Activated B cell treated with CpG ODN at 0.5 μM for 24 hours (primary cell): ENCODE measurements at regions not wholly inside any gene's neighbourhood (a gene's known extent, or its start where the extent isn't known, plus 50 kb on each side); places are given as distances from the start of the nearest gene placed in this dataset.

Experiments used
- ATAC-seq: fragments of 200-7000 bp; cut with Tn5 transposase; one replicate; pipeline ENCODE4 v1.10.0; 2021; ENCODE audit warnings: low read depth, mild to moderate bottlenecking, moderate library complexity
- CTCF ChIA-PET: fragments of 350-600 bp; sonication (Branson Sonifier 250); formaldehyde crosslinking; loops from one replicate; lab custom pipeline; 2021; ENCODE audit warnings: antibody characterized with exemption; lab: Charles Lee
- POLR2A ChIA-PET: fragments of 350-600 bp; sonication (Branson Sonifier 250); formaldehyde crosslinking; loops from one replicate; lab custom pipeline; 2021; ENCODE audit warnings: antibody characterized with exemption; lab: Charles Lee
- DNase-seq: peaks from one replicate; pipeline ENCODE4 v3.0.0; 2022
- H3K27ac Mint-ChIP-seq: one replicate; pipeline ENCODE4 v1.8.0; 2020; ENCODE audit warnings: mixed read lengths
- H3K27me3 Mint-ChIP-seq: one replicate; pipeline ENCODE4 v1.8.0; 2021; ENCODE audit warnings: mixed read lengths
- H3K36me3 Mint-ChIP-seq: one replicate; pipeline ENCODE4 v1.8.0; 2021; ENCODE audit warnings: low read depth, mixed read lengths
- H3K4me1 Mint-ChIP-seq: one replicate; pipeline ENCODE4 v1.8.0; 2021; ENCODE audit warnings: mixed read lengths
- H3K4me3 Mint-ChIP-seq: one replicate; pipeline ENCODE4 v1.8.0; 2020; ENCODE audit warnings: mild to moderate bottlenecking, mixed read lengths
- H3K9me3 Mint-ChIP-seq: one replicate; pipeline ENCODE4 v1.8.0; 2020; ENCODE audit warnings: mixed read lengths
- intact Hi-C: fragments of 100-400 bp; cut with micrococcal nuclease; formaldehyde crosslinking; loops from one replicate; pipeline ENCODE4 v1.15.1; 2024
- TF ChIP-seq, protein P1 (sequence below): fragments of 200-600 bp; IDR thresholded peaks from one replicate; pipeline ENCODE4 v1.8.0; 2022; ENCODE audit warnings: antibody characterized with exemption, mild to moderate bottlenecking

DNA sequence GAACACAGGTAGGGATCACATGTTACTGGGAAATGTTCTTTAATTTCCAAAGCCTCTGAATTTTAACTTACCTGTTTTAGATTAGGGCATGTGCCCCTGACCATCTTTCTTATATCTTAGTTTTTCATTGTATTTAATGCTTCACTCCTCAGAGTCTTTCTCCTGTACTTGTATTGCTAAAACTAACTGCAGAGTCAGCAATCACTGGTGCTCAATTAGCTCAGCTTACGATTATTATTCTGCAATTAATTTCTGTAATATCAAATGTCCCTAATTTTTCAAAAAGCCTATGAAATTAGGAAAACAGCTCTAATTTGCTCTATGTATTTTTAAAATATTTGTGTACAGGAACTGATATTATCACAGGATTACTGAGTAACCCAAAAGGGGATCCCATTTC, 693.2 kb upstream of the SLC8A1 start:
- DNase-seq (no peak), ATAC-seq (no peak)
- TF ChIP-seq, protein P1, sequence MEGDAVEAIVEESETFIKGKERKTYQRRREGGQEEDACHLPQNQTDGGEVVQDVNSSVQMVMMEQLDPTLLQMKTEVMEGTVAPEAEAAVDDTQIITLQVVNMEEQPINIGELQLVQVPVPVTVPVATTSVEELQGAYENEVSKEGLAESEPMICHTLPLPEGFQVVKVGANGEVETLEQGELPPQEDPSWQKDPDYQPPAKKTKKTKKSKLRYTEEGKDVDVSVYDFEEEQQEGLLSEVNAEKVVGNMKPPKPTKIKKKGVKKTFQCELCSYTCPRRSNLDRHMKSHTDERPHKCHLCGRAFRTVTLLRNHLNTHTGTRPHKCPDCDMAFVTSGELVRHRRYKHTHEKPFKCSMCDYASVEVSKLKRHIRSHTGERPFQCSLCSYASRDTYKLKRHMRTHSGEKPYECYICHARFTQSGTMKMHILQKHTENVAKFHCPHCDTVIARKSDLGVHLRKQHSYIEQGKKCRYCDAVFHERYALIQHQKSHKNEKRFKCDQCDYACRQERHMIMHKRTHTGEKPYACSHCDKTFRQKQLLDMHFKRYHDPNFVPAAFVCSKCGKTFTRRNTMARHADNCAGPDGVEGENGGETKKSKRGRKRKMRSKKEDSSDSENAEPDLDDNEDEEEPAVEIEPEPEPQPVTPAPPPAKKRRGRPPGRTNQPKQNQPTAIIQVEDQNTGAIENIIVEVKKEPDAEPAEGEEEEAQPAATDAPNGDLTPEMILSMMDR = no peak
- H3K36me3 Mint-ChIP-seq = no peaks in the 10 kb centered on the region
- no peaks in the 10 kb centered on the region for H3K9me3 Mint-ChIP-seq
- ChIA-PET POLR2A (no interaction called here), CTCF (no interaction called here)
- no peak overlapping the region for H3K27ac Mint-ChIP-seq
- H3K27me3 Mint-ChIP-seq = no peaks in the 10 kb centered on the region
- no peak overlapping the region for H3K4me3 Mint-ChIP-seq
- intact Hi-C loops = no loop called here
- H3K4me1 Mint-ChIP-seq = no peaks in the 10 kb centered on the region

DNA sequence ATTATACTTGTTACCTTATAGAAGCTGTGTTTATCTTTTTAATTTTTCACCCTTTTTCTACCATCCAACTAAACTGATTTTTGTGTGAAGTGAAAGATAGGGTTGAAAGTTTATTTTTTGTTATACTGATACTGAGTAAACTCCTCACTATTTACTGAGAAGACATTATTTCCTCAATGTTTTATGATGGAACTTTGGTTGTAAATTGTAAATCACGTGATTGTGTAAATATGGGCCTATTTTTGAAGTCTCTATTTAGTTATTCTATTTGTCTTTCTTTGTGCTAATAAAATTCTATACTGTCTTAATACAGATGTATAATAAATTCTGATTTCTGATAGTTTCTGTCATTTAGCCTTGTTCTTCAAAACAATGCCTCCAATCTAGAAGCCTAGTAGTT, 697.2 kb upstream of the SLC8A1 start:
- H3K36me3 Mint-ChIP-seq = no peaks in the 10 kb centered on the region
- ChIA-PET POLR2A (no interaction called here), CTCF (no interaction called here)
- TF ChIP-seq, protein P1 = no peak
- no peaks in the 10 kb centered on the region for H3K27me3 Mint-ChIP-seq
- intact Hi-C loops = no loop called here
- no peak overlapping the region for H3K27ac Mint-ChIP-seq
- no peaks in the 10 kb centered on the region for H3K4me1 Mint-ChIP-seq
- no peak for ATAC-seq
- no peak for DNase-seq
- no peak overlapping the region for H3K4me3 Mint-ChIP-seq
- H3K9me3 Mint-ChIP-seq = no peaks in the 10 kb centered on the region

DNA sequence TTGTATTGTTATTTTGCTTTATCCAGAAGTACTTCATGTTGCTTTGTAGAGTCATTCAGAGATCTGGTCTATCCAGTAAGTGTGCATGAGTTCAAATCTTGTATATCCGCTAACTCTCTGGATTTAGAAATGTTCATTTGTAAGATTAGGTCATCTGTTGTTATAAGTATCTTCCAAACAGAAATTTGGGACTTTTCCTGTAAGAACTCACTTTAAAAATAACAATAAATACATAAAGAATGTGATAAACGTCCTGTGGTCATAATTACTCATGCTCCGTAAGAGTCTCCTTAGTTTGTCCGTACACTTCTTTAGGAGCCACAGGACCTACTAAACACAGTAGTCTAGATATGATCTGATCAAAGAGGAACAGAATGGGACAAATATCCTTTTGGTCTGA, 699.9 kb upstream of the SLC8A1 start:
- TF ChIP-seq, protein P1 = no peak
- H3K4me3 Mint-ChIP-seq = no peak overlapping the region
- H3K9me3 Mint-ChIP-seq = no peaks in the 10 kb centered on the region
- H3K27me3 Mint-ChIP-seq = no peaks in the 10 kb centered on the region
- ChIA-PET CTCF (no interaction called here), POLR2A (no interaction called here)
- ATAC-seq (no peak), DNase-seq (no peak)
- no peaks in the 10 kb centered on the region for H3K36me3 Mint-ChIP-seq
- H3K27ac Mint-ChIP-seq = no peak overlapping the region
- no peaks in the 10 kb centered on the region for H3K4me1 Mint-ChIP-seq
- intact Hi-C loops = no loop called here

DNA sequence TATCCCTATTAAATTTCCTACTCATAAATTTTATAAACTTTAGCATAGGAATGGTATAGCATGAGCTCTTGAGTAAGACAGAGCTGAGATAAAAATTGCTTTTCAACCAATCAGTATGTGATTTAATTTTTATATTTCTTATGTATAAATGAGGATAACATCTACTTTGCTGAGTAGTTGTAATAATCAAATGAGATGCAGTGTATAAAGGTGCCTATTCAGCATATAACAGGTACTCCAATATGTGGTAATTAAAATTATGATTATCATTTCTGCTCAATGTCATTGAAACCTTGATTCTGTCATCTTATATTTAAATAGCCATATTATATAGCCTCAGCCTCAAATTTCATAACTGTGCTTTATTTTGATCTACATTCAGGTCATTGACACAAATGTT, 700.4 kb upstream of the SLC8A1 start:
- H3K9me3 Mint-ChIP-seq = no peaks in the 10 kb centered on the region
- TF ChIP-seq, protein P1 = no peak
- no peaks in the 10 kb centered on the region for H3K27me3 Mint-ChIP-seq
- DNase-seq = no peak
- ChIA-PET CTCF (no interaction called here), POLR2A (no interaction called here)
- intact Hi-C loops = no loop called here
- H3K27ac Mint-ChIP-seq = no peak overlapping the region
- H3K4me1 Mint-ChIP-seq = no peaks in the 10 kb centered on the region
- H3K4me3 Mint-ChIP-seq = no peak overlapping the region
- no peak for ATAC-seq
- H3K36me3 Mint-ChIP-seq = no peaks in the 10 kb centered on the region

DNA sequence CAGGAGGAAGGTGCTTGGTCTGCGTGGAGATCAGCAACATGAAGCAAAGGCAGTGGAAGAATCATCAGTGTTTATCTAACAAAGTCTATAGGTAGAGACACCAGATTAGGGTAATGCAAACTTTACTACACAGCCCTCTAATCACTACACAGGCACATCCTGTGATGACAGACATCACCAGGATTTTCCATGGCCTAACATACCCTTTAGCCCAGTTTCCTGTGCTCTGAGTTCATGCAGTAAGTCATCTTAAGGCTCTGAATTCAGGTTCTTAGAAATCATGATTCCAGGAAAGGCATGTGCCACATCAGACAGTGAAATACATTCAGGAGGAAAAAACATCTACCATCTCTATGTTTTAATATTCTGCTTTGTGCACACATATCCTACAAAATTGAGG, 708.5 kb upstream of the SLC8A1 start:
- no peak overlapping the region for H3K27ac Mint-ChIP-seq
- intact Hi-C loops = no loop called here

More for the DNA sequence above, 708.5 kb upstream of the SLC8A1 start:
- no peaks in the 10 kb centered on the region for H3K4me1 Mint-ChIP-seq
- no peaks in the 10 kb centered on the region for H3K27me3 Mint-ChIP-seq
- ChIA-PET CTCF (no interaction called here), POLR2A (no interaction called here)
- H3K9me3 Mint-ChIP-seq = no peaks in the 10 kb centered on the region
- H3K36me3 Mint-ChIP-seq = no peaks in the 10 kb centered on the region
- H3K4me3 Mint-ChIP-seq = no peak overlapping the region
- ATAC-seq (no peak), DNase-seq (no peak)
- TF ChIP-seq, protein P1 = no peak
